CD4-positive, alpha-beta memory T cell (primary cell): ENCODE measurements at regions not wholly inside any gene's neighbourhood (a gene's known extent, or its start where the extent isn't known, plus 50 kb on each side); places are given as distances from the start of the nearest gene placed in this dataset.

Experiments used
- CTCF ChIA-PET: fragments of 350-600 bp; sonication (Branson Sonifier 250); formaldehyde crosslinking; loops from one replicate; lab custom pipeline; 2021; ENCODE audit warnings: inconsistent platforms; ENCODE audit not compliant: partially characterized antibody; lab: Charles Lee
- POLR2A ChIA-PET: fragments of 350-600 bp; sonication (Branson Sonifier 250); formaldehyde crosslinking; loops from one replicate; lab custom pipeline; 2021; ENCODE audit not compliant: partially characterized antibody; lab: Charles Lee
- DNase-seq, 5 donors: peaks; one replicate each; pipeline versions ENCODE4 v3.0.0 to v3.0.0-alpha.2; 2020 to 2022; ENCODE audit warnings: mixed read lengths in 1 of 5
- H3K27ac ChIP-seq: one replicate; pipeline ENCODE4 v1.7.0; 2013; ENCODE audit warnings: low read depth, low read length
- H3K27me3 ChIP-seq: 2 replicates; pipeline ENCODE4 v1.7.0; 2013; ENCODE audit warnings: mild to moderate bottlenecking, low read length, moderate library complexity; ENCODE audit not compliant: insufficient read depth
- H3K36me3 ChIP-seq: 2 replicates; pipeline ENCODE4 v1.7.0; 2013; ENCODE audit warnings: mild to moderate bottlenecking, low read length, moderate library complexity; ENCODE audit not compliant: insufficient read depth
- H3K4me1 ChIP-seq: 2 replicates; pipeline ENCODE4 v1.7.0; 2013; ENCODE audit warnings: mild to moderate bottlenecking, low read length, moderate library complexity; ENCODE audit not compliant: insufficient read depth
- H3K4me3 ChIP-seq, 2 donors: one replicate each; pipeline ENCODE4 v1.7.0; 2013; ENCODE audit warnings: low read length in 2 of 2, mild to moderate bottlenecking in 1 of 2
- H3K9me3 ChIP-seq, 2 donors: one replicate each; pipeline ENCODE4 v1.7.0; 2013; ENCODE audit warnings: low read length in 2 of 2, control low read depth in 1 of 2; ENCODE audit not compliant: control insufficient read depth in 1 of 2
- H3K27ac Mint-ChIP-seq, 7 donors: one replicate each; pipeline ENCODE4 v1.8.0; 2020 to 2021; ENCODE audit warnings: mixed read lengths in 7 of 7, mild to moderate bottlenecking in 6 of 7, inconsistent platforms in 3 of 7, moderate library complexity in 3 of 7
- H3K27me3 Mint-ChIP-seq, 2 donors: one replicate each; pipeline ENCODE4 v1.8.0; 2020 to 2021; ENCODE audit warnings: mixed read lengths in 2 of 2
- H3K36me3 Mint-ChIP-seq, 2 donors: one replicate each; pipeline ENCODE4 v1.8.0; 2020 to 2021; ENCODE audit warnings: mixed read lengths in 2 of 2, inconsistent platforms in 1 of 2, mild to moderate bottlenecking in 1 of 2
- H3K4me1 Mint-ChIP-seq, 4 donors: one replicate each; pipeline ENCODE4 v1.8.0; 2020 to 2021; ENCODE audit warnings: mixed read lengths in 4 of 4, mild to moderate bottlenecking in 1 of 4
- H3K4me3 Mint-ChIP-seq, 8 donors: one replicate each; pipeline ENCODE4 v1.8.0; 2020 to 2021; ENCODE audit warnings: mixed read lengths in 8 of 8, mild to moderate bottlenecking in 7 of 8, moderate library complexity in 6 of 8, inconsistent platforms in 3 of 8
- H3K9me3 Mint-ChIP-seq, 8 donors: one replicate each; pipeline ENCODE4 v1.8.0; 2020 to 2021; ENCODE audit warnings: mixed read lengths in 8 of 8, mild to moderate bottlenecking in 5 of 8, inconsistent platforms in 3 of 8, moderate library complexity in 1 of 8
- intact Hi-C: fragments of 100-400 bp; cut with micrococcal nuclease; formaldehyde crosslinking; loops from one replicate; pipeline ENCODE4 v1.15.1; 2023

DNA sequence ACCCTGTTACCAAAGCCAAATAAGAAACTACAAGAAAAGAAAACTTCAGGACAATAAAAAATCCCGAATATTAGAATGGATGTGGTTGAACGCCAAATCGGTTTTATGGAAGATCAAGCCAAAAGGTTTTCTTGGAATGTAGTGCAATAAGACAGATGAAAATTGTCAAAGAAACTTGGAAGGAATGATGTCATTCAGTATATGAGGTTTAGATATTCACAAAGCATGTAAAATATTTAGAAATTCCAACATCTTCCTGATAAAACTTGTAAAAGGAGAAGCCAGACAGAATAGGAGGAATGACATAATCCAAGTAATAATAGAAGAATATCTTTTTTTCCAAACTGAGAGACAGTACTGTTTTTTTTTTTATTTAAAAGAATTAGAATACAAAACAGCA is 130.3 kb upstream of the ZPLD1 start:
- Mint-ChIP-seq H3K4me1 (no peaks in the 10 kb centered on the region), H3K27me3 (peaks cover 8 to 10% of the 10 kb centered on the region in 2 donors)
- POLR2A ChIA-PET: no interaction called here

DNA sequence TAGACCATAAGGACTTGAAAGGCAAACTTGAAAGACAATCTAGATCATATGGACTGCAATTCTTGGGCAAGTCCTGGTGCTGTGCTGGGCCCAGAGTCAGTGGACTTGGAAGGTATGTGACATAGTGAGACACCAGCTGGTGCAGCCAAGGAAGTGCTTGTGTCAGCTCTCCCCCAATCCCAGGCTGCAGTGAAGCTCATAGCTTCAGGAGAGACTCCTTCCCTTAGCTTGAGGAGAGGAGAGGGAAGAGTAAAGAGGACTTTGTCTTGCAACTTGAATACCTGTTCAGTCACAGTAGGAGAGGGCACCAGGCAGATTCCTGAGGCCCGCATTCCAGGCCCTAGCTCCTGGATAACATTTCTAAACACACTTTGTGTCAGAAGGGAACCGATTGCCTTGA is 127.4 kb upstream of the ZPLD1 start:
- DNase-seq: no peak
- intact Hi-C loops: no loop called here
- no peak overlapping the region for H3K27ac ChIP-seq
- H3K4me1 ChIP-seq: no peaks in the 10 kb centered on the region
- H3K9me3 Mint-ChIP-seq: no peaks in the 10 kb centered on the region
- no peaks in the 10 kb centered on the region for H3K36me3 ChIP-seq
- no peaks in the 10 kb centered on the region for H3K9me3 ChIP-seq
- H3K4me3 ChIP-seq: no peak overlapping the region
- ChIA-PET POLR2A (no interaction called here), CTCF (interaction anchor here (1.2 kb wide), 1 partner anchor 78 kb away, joined by 3 read pairs; no protein-coding TSS in a partner anchor)
- H3K27ac Mint-ChIP-seq: no peak overlapping the region
- no peaks in the 10 kb centered on the region for H3K36me3 Mint-ChIP-seq
- no peaks in the 10 kb centered on the region for H3K27me3 ChIP-seq
- no peak overlapping the region for H3K4me3 Mint-ChIP-seq
- no peaks in the 10 kb centered on the region for H3K4me1 Mint-ChIP-seq
- peaks cover 8 to 10% of the 10 kb centered on the region in 2 donors for H3K27me3 Mint-ChIP-seq

More for the DNA sequence above, 130.3 kb upstream of the ZPLD1 start:
- Histone ChIP-seq H3K27ac (no peak overlapping the region), H3K4me3 (no peak overlapping the region), H3K4me1 (no peaks in the 10 kb centered on the region), H3K36me3 (no peaks in the 10 kb centered on the region), H3K9me3 (no peaks in the 10 kb centered on the region), H3K27me3 (no peaks in the 10 kb centered on the region)
- intact Hi-C loops: no loop called here
- CTCF ChIA-PET: no interaction called here
- Mint-ChIP-seq H3K27ac (no peak overlapping the region), H3K36me3 (no peaks in the 10 kb centered on the region), H3K4me3 (no peak overlapping the region), H3K9me3 (no peaks in the 10 kb centered on the region)
- DNase-seq: no peak

- Mint-ChIP-seq H3K4me3 (no peak overlapping the region), H3K27ac (no peak overlapping the region), H3K9me3 (peaks cover 0 to 2% (median 0%) of the 10 kb centered on the region in 8 donors), H3K36me3 (no peaks in the 10 kb centered on the region), H3K4me1 (no peaks in the 10 kb centered on the region), H3K27me3 (peaks cover 0 to 4% of the 10 kb centered on the region in 2 donors)
- ChIA-PET POLR2A (no interaction called here), CTCF (no interaction called here)
- Histone ChIP-seq H3K36me3 (no peaks in the 10 kb centered on the region), H3K27me3 (no peaks in the 10 kb centered on the region), H3K4me3 (no peak overlapping the region), H3K27ac (no peak overlapping the region), H3K4me1 (no peaks in the 10 kb centered on the region), H3K9me3 (no peaks in the 10 kb centered on the region)
- intact Hi-C loops: no loop called here
- DNase-seq: no peak
These were observed 105.7 kb upstream of the ZPLD1 start for GRCh38 chr3:102329066-102329465.

- Mint-ChIP-seq H3K4me1 (no peaks in the 10 kb centered on the region), H3K36me3 (no peaks in the 10 kb centered on the region), H3K27ac (no peak overlapping the region), H3K4me3 (no peak overlapping the region), H3K9me3 (peaks cover 0 to 2% (median 0%) of the 10 kb centered on the region in 8 donors), H3K27me3 (peaks cover 0 to 5% of the 10 kb centered on the region in 2 donors)
- CTCF ChIA-PET: no interaction called here
- no peak for DNase-seq
- no peaks in the 10 kb centered on the region for H3K36me3 ChIP-seq
- POLR2A ChIA-PET: no interaction called here
- H3K4me1 ChIP-seq: no peaks in the 10 kb centered on the region
- H3K9me3 ChIP-seq: no peaks in the 10 kb centered on the region
- no peaks in the 10 kb centered on the region for H3K27me3 ChIP-seq
- intact Hi-C loops: no loop called here
- no peak overlapping the region for H3K4me3 ChIP-seq
- no peak overlapping the region for H3K27ac ChIP-seq
These were observed 105.3 kb upstream of the ZPLD1 start for GRCh38 chr3:102329561-102329960.

DNA sequence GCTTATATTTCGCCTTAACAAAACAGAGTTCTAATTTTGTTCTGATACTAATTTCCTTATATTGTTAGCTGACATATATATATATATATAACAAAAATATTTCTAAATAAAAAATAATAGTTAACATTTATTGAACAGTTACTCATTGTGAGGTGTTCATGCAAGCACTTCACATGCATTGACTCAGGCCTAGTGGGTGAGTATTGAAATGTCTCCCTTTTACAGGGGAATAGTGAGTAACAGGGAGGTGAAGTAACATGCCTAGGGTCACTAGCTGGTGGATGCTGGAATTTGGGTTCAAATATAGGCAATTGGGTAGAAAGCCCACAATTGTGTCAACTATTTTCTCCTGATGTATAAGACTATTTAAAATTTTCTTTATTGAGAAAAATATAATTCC is 102.6 kb upstream of the ZPLD1 start:
- H3K27me3 ChIP-seq: no peaks in the 10 kb centered on the region
- H3K9me3 ChIP-seq: no peaks in the 10 kb centered on the region
- peaks cover 2 to 7% of the 10 kb centered on the region in 2 donors for H3K27me3 Mint-ChIP-seq
- no peak for DNase-seq
- ChIA-PET CTCF (no interaction called here), POLR2A (interaction anchor here (1.2 kb wide), 1 partner anchor 23 kb away, joined by 3 read pairs; no protein-coding TSS in a partner anchor)
- no peak overlapping the region for H3K27ac ChIP-seq
- no peak overlapping the region for H3K4me3 Mint-ChIP-seq
- H3K36me3 Mint-ChIP-seq: no peaks in the 10 kb centered on the region
- no peak overlapping the region for H3K4me3 ChIP-seq
- H3K27ac Mint-ChIP-seq: no peak overlapping the region
- intact Hi-C loops: no loop called here
- no peaks in the 10 kb centered on the region for H3K36me3 ChIP-seq
- H3K4me1 Mint-ChIP-seq: no peaks in the 10 kb centered on the region
- H3K9me3 Mint-ChIP-seq: peaks cover 0 to 2% (median 0%) of the 10 kb centered on the region in 8 donors
- no peaks in the 10 kb centered on the region for H3K4me1 ChIP-seq

DNA sequence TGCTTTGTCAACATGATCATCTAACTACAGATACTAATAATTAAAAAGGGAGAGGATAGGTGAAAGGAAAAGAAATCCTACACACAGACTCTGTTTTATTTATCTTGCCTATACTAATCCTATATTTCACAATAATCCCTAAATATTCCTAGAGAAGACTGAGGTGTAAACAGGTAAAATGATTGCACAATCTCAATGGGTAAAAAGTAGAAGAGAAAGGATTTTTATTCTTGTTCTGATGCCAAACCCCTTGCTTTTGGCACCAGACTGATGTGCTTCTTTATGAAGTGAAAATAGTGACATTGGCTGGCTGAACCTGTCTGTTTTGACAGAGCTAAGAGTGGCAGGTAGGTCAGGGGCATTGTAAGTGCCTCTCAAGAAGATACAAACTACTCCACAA is 101.9 kb upstream of the ZPLD1 start:
- Histone ChIP-seq H3K27ac (no peak overlapping the region), H3K4me3 (no peak overlapping the region), H3K9me3 (no peaks in the 10 kb centered on the region), H3K4me1 (no peaks in the 10 kb centered on the region), H3K27me3 (no peaks in the 10 kb centered on the region), H3K36me3 (no peaks in the 10 kb centered on the region)
- DNase-seq: no peak
- no peaks in the 10 kb centered on the region for H3K36me3 Mint-ChIP-seq
- H3K4me3 Mint-ChIP-seq: no peak overlapping the region
- CTCF ChIA-PET: no interaction called here
- peaks cover 2 to 7% of the 10 kb centered on the region in 2 donors for H3K27me3 Mint-ChIP-seq
- peaks cover 0 to 2% (median 0%) of the 10 kb centered on the region in 8 donors for H3K9me3 Mint-ChIP-seq
- intact Hi-C loops: no loop called here
- H3K4me1 Mint-ChIP-seq: no peaks in the 10 kb centered on the region
- H3K27ac Mint-ChIP-seq: no peak overlapping the region
- POLR2A ChIA-PET: interaction anchor here (1.2 kb wide), 1 partner anchor 24 kb away, joined by 3 read pairs; no protein-coding TSS in a partner anchor

GRCh38 chr3:102336130-102336529 is 98.7 kb upstream of the ZPLD1 start:
- no peaks in the 10 kb centered on the region for H3K9me3 ChIP-seq
- no peaks in the 10 kb centered on the region for H3K4me1 Mint-ChIP-seq
- H3K27me3 Mint-ChIP-seq: peaks cover 7 to 9% of the 10 kb centered on the region in 2 donors
- intact Hi-C loops: no loop called here
- H3K36me3 ChIP-seq: no peaks in the 10 kb centered on the region
- no peaks in the 10 kb centered on the region for H3K36me3 Mint-ChIP-seq
- H3K4me1 ChIP-seq: no peaks in the 10 kb centered on the region
- no peak overlapping the region for H3K4me3 Mint-ChIP-seq
- POLR2A ChIA-PET: no interaction called here
- H3K9me3 Mint-ChIP-seq: peaks cover 0 to 1% (median 0%) of the 10 kb centered on the region in 8 donors
- CTCF ChIA-PET: no interaction called here
- no peak for DNase-seq
- H3K27ac Mint-ChIP-seq: no peak overlapping the region
- no peak overlapping the region for H3K27ac ChIP-seq
- H3K4me3 ChIP-seq: no peak overlapping the region
- H3K27me3 ChIP-seq: no peaks in the 10 kb centered on the region

- no peaks in the 10 kb centered on the region for H3K36me3 ChIP-seq
- CTCF ChIA-PET: no interaction called here
These were observed 95.1 kb upstream of the ZPLD1 start for GRCh38 chr3:102339671-102340070.

More at GRCh38 chr3:102339671-102340070, 95.1 kb upstream of the ZPLD1 start:
- Histone ChIP-seq H3K4me1 (no peaks in the 10 kb centered on the region), H3K27ac (no peak overlapping the region), H3K27me3 (no peaks in the 10 kb centered on the region), H3K4me3 (no peak overlapping the region), H3K9me3 (no peaks in the 10 kb centered on the region)
- Mint-ChIP-seq H3K4me1 (peaks cover 0 to 2% (median 0%) of the 10 kb centered on the region in 4 donors), H3K9me3 (peaks cover 0 to 1% (median 0%) of the 10 kb centered on the region in 8 donors), H3K4me3 (no peak overlapping the region), H3K27me3 (peaks cover 5 to 9% of the 10 kb centered on the region in 2 donors), H3K27ac (no peak overlapping the region), H3K36me3 (no peaks in the 10 kb centered on the region)
- peak in 1 of 5 donors; percentile 28 for DNase-seq
- POLR2A ChIA-PET: no interaction called here
- intact Hi-C loops: no loop called here
